ENCODE measurements at regions not wholly inside any gene's neighbourhood (a gene's known extent, or its start where the extent isn't known, plus 50 kb on each side); places are given as distances from the start of the nearest gene placed in this dataset.
"Not testable (repeated sequence)": the region's sequence is repeated elsewhere in the genome, so short reads cannot be mapped to it uniquely, and the experiment has no call there.

- no peak for DNase-seq
Observed at GRCh38 chr9:7456793-7457530, 342.6 kb downstream of the DMAC1 start.

GRCh38 chr9:7456377-7456776 is 343.2 kb downstream of the DMAC1 start:
- DNase-seq, result no peak

- no peak for DNase-seq
Observed at GRCh38 chr9:7454624-7455023, 345.0 kb downstream of the DMAC1 start.

- DNase-seq, result no peak
Observed at GRCh38 chr9:7452378-7452777, 347.2 kb downstream of the DMAC1 start.

- no peak for DNase-seq
Observed at GRCh38 chr9:7451062-7451461, 348.5 kb downstream of the DMAC1 start.

GRCh38 chr9:7443541-7443940 is 356.0 kb downstream of the DMAC1 start:
- DNase-seq, result no peak

- no peak for DNase-seq
Observed at GRCh38 chr9:7439355-7439995, 360.1 kb downstream of the DMAC1 start.

GRCh38 chr9:7436754-7437153 is 362.8 kb downstream of the DMAC1 start:
- no peak for DNase-seq

GRCh38 chr9:7433508-7434292 is 365.9 kb downstream of the DMAC1 start:
- no peak for DNase-seq

- DNase-seq, result no peak
Observed at GRCh38 chr9:7432989-7433388, 366.6 kb downstream of the DMAC1 start.

- not testable (repeated sequence) for DNase-seq
Observed at GRCh38 chr9:7417397-7417796, 382.2 kb downstream of the DMAC1 start.

GRCh38 chr9:7415836-7416235 is 383.7 kb downstream of the DMAC1 start:
- no peak for DNase-seq

GRCh38 chr9:7408845-7409244 is 390.7 kb downstream of the DMAC1 start:
- DNase-seq, result no peak

GRCh38 chr9:7407246-7407645 is 392.3 kb downstream of the DMAC1 start:
- no peak for DNase-seq

GRCh38 chr9:7405924-7406604 is 393.5 kb downstream of the DMAC1 start:
- DNase-seq, result no peak

GRCh38 chr9:7403839-7404487 is 395.6 kb downstream of the DMAC1 start:
- DNase-seq, result no peak

GRCh38 chr9:7403028-7403389 is 396.6 kb downstream of the DMAC1 start:
- no peak for DNase-seq

- no peak for DNase-seq
Observed at GRCh38 chr9:7402334-7403027, 397.1 kb downstream of the DMAC1 start.

- DNase-seq, result no peak
Observed at GRCh38 chr9:7401116-7401515, 398.5 kb downstream of the DMAC1 start.

GRCh38 chr9:7394002-7394774 is 405.4 kb downstream of the DMAC1 start:
- no peak for DNase-seq

- no peak for DNase-seq
Observed at GRCh38 chr9:7392148-7392547, 407.4 kb downstream of the DMAC1 start.

All from activated CD8-positive, alpha-beta memory T cell treated with anti-CD3 and anti-CD28 coated beads for 24 hours (primary cell).